ENCODE measurements at regions not wholly inside any gene's neighbourhood (a gene's known extent, or its start where the extent isn't known, plus 50 kb on each side); places are given as distances from the start of the nearest gene placed in this dataset.
"Not testable (repeated sequence)": the region's sequence is repeated elsewhere in the genome, so short reads cannot be mapped to it uniquely, and the experiment has no call there.

DNA sequence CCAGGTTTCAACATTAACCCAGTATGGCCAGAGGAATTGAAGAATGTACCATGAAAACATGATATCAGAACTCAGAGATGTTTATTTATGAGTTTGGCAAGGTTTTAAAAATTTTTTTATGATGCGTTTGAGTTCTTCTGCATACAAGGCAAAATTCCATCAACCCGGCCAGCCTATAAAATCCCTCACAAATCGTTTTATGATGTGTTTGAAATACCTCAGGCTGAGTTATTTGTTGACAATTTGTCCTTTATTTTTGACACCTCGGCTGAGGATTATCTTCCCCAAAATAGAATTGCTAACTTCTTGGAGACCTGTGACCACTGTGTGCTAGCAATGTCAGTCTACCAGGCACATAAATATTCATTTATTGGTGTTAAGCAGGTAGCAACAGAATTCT lies 91.9 kb upstream of the SLC24A3 start:
- DNase-seq, result no peak

- no peak for DNase-seq
These were observed 91.0 kb upstream of the SLC24A3 start for GRCh38 chr20:19121463-19121862.

DNA sequence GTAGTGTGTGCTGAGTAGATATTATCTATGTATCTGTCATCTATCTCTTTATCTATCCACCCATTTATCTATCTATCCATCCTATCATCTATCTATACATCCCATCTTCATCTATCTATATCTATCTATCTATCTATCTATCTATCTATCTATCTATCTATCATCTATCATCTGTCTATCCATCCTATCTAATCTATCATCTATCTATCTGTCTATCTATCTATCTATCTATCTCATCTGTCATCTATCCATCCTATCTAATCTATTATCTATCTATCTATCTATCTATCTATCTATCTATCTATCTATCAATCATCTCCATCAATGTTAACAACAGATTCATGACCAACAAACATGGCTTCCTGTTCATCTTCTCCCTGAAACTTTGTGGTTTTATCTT lies 90.5 kb upstream of the SLC24A3 start:
- no peak for DNase-seq

- DNase-seq, result no peak
These were observed 90.0 kb upstream of the SLC24A3 start for GRCh38 chr20:19122395-19122794.

DNA sequence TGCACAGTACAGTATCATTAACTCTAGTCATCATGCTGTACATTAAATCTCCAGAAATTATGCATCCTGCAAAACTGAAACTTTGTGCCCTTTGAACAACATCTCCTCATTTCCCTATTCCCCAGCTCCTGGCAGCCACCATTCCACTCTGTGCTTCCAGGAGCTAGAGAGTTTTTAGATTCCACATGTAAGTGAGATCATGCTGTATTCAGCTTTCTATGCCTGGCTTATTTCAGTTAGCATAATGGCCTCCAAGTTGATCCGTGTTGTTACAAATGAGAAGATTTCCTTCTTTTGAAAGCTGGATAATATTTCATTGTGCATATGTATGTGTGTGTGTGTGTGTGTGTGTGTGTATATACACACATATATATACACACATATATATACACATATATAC lies 86.9 kb upstream of the SLC24A3 start:
- DNase-seq, result no peak

GRCh38 chr20:19129306-19129705 lies 83.1 kb upstream of the SLC24A3 start:
- no peak for DNase-seq

DNA sequence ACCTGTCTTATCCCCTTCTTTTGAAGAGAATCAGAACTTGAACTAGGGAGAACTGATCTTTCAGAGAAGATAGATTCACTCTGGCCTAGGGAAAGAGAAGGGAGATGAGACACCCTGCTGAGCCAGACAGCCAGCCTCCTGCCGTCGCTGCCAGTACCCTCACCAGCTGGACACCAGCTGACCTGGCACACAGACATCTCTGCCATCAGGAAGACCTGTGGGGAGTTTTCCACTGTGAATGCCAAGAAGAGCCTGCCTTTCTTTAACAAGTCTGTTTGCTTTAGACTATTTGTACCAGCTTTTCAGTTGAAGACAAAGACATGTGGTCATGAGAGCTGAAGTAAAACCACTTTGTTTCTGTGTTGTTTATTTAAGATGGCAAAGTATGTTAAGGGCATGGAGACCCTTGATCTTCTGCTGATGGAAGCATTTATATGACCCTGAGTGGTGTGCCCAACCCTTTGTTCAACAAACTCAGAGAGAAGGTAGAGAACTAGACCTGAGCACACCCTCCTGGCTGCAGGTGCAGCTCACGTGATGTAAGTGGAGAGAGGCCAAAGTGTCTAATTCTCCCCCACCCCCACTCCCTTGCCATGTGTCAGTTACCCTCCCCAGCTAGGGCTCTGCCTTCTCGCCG lies 82.3 kb upstream of the SLC24A3 start:
- no peak for DNase-seq

DNA sequence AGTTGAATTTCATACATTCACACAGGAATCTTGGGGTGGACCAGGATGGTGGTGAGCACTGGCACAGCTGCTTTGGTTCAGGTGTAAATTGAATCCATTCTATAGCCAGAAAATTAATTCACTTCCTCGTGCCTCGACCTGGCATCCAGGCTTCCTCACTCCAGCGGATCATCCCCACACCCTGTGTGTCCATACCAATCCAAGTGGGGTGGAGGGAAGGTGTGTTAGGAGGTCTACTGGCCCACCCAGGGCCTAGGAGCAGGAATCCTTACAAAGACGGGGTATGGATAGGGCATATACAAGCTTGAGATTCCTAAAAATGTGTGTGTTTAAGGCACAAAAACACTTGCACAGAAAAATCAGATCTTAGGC lies 81.8 kb upstream of the SLC24A3 start:
- no peak for DNase-seq

GRCh38 chr20:19137641-19138040 lies 74.8 kb upstream of the SLC24A3 start:
- DNase-seq, result no peak

GRCh38 chr20:19138758-19139157 lies 73.7 kb upstream of the SLC24A3 start:
- DNase-seq, result no peak

DNA sequence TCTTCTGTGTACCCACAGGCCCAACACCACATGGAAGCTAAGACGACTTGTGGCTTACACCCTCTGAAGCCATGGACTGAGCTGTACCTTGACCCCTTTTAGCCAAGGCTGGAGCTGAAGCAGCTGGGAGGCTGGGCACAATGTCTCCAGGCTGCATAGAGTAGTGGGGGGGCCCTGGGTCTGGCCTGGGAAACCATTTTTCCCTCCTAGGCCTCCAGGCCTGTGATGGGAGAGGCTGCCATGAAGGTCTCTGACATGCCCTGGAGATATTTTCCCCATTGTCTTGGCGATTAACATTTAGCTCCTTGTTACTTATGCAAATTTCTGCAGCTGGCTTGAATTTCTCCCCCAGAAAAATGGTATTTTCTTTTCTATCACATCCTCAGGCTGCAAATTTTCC lies 72.9 kb upstream of the SLC24A3 start:
- not testable (repeated sequence) for DNase-seq

GRCh38 chr20:19141998-19142397 lies 70.4 kb upstream of the SLC24A3 start:
- no peak for DNase-seq

- no peak for DNase-seq
These were observed 68.6 kb upstream of the SLC24A3 start for GRCh38 chr20:19143890-19144289.

DNA sequence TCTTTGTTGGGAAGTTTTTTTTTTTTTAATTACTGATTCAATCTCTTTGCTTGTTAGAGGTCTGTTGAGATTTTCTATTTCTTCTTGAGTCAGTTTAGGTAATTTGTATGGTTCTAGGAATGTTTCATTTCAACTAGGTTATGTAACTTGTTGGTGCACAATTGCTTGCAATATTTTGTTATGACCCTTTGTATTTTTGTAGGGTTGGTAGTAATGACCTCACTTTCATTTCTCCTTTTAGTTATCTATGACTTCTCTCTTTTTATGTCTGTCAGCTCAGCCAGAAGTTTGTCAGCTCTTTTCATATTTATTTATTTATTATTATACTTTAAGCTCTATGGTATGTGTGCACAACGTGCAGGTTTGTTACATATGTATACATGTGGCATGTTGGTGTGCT lies 51.1 kb upstream of the SLC24A3 start:
- DNase-seq, result no peak

All from CD4-positive, alpha-beta T cell treated with Interleukin-21 for 1 hour (primary cell).